Cardiac muscle cell (in vitro differentiated cells and primary cell): ENCODE measurements at regions not wholly inside any gene's neighbourhood (a gene's known extent, or its start where the extent isn't known, plus 50 kb on each side); places are given as distances from the start of the nearest gene placed in this dataset.

Source experiments
- DNase-seq, 2 donors: peaks; one replicate each; pipeline versions ENCODE4 v3.0.0 to v3.0.0-alpha.2; 2010 to 2017; ENCODE audit warnings: low read depth in 1 of 2, low spot score in 1 of 2
- H3K27ac ChIP-seq: fragments of 200-600 bp; sonication (generic); 2 replicates; pipeline ENCODE4 v1.5.1; 2016
- H3K27me3 ChIP-seq: fragments of 200-600 bp; sonication (generic); 2 replicates; pipeline ENCODE4 v1.6.0; 2016; ENCODE audit warnings: control low read depth
- H3K36me3 ChIP-seq: fragments of 200-600 bp; sonication (generic); 2 replicates; pipeline ENCODE4 v1.5.1; 2016; ENCODE audit warnings: control low read depth
- H3K4me1 ChIP-seq: fragments of 200-600 bp; sonication (generic); 2 replicates; pipeline ENCODE4 v1.8.1; 2017; ENCODE audit warnings: low read depth, mild to moderate bottlenecking, mixed run types
- H3K4me3 ChIP-seq: fragments of 200-600 bp; sonication (generic); 2 replicates; pipeline ENCODE4 v1.5.1; 2016; ENCODE audit warnings: mild to moderate bottlenecking
- H3K9me3 ChIP-seq: fragments of 200-600 bp; sonication (generic); 2 replicates; pipeline ENCODE4 v1.5.1; 2017; ENCODE audit warnings: low read depth, mild to moderate bottlenecking, control low read depth
- CTCF ChIP-seq: IDR thresholded peaks from 2 replicates; pipeline ENCODE4 v1.5.1; 2012; ENCODE audit warnings: low read depth, mild to moderate bottlenecking, low read length

DNA sequence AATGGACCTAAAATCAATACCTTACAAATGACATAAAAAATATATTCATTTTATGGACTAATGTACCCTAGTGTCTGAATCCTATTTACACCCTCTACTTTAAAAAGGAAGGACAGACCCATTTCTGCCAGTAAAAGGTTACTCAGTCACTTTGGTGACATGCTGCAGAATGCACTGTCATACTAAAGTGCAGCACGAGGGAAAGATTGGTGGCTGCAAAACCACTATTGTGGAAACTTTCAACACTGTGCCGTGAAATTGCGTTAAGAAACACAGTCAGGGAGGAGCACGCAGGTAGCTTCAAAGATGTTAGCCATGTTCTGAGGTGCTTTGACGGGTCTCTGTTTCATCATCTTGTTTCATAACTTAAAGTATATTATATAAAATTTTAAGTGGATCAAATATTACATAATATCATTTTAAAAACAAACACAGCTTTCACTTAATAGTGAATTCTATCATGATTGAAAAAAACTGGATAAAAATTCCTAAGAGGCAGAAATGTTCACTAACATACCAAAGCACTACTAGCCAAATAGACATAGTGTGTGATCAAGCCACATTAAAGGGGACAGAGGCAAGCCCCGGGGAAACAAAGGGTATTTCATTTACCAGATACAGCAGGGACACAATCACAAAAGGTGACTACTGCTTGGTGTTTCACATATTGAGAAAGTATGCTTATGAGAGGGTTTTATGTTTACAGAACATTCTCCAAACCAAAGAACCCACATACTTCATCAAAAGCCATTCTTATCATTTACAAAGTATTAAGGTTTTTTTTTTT, 330.8 kb upstream of the SOX5 start:
- H3K9me3 ChIP-seq = no peaks in the 10 kb centered on the region
- H3K27me3 ChIP-seq = no peaks in the 10 kb centered on the region
- no peak for DNase-seq
- H3K36me3 ChIP-seq = no peaks in the 10 kb centered on the region
- no peak for TF ChIP-seq CTCF
- no peak overlapping the region for H3K4me3 ChIP-seq
- no peaks in the 10 kb centered on the region for H3K4me1 ChIP-seq
- H3K27ac ChIP-seq = no peak overlapping the region

DNA sequence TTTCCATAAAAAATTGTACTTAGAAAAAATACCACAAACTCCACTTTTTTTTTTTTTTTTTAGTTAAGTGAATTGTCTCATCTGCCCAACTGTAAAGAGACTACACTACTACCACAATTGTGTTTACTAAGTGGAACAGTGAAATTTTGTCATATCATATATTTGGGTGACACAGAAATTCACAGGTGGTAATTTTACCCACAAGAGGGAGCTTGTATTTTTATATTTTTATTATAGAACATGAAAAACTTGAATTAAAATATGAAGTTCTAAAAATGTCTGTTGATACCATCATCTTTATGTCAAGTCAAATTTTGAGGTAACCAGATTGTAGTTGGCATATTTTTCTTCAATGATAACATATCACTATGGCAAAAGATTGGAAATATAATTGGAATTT, 329.4 kb upstream of the SOX5 start:
- TF ChIP-seq CTCF = no peak
- H3K4me3 ChIP-seq = no peak overlapping the region
- H3K27ac ChIP-seq = no peak overlapping the region
- no peak for DNase-seq
- no peaks in the 10 kb centered on the region for H3K9me3 ChIP-seq
- H3K4me1 ChIP-seq = no peaks in the 10 kb centered on the region
- no peaks in the 10 kb centered on the region for H3K27me3 ChIP-seq
- no peaks in the 10 kb centered on the region for H3K36me3 ChIP-seq

GRCh38 chr12:24270965-24271364, 321.5 kb upstream of the SOX5 start:
- Histone ChIP-seq H3K36me3 (no peaks in the 10 kb centered on the region), H3K4me1 (peaks cover 3% of the 10 kb centered on the region), H3K4me3 (no peak overlapping the region), H3K27me3 (no peaks in the 10 kb centered on the region), H3K27ac (no peak overlapping the region), H3K9me3 (no peaks in the 10 kb centered on the region)
- TF ChIP-seq CTCF = no peak
- peak in 1 of 2 donors; percentile 68 for DNase-seq

DNA sequence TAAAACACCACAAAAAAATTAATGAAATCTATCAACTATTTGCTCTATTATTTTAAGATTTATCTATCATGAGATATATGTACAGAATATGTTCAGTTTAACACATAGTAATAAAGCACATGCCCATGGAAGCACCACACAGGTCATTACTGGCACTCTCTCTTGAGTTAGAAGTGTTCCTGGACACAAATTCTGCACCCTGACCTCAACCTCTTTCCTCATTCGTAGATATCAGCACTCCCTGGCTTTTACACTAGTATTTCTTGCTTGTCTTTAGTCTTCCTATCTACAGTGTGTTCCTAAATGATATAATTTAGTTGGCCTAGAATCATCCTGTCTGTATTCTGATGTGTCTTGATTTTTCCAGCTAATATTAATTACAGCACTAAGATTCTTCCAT, 321.0 kb upstream of the SOX5 start:
- Histone ChIP-seq H3K4me1 (peaks cover 3% of the 10 kb centered on the region), H3K27me3 (no peaks in the 10 kb centered on the region), H3K36me3 (no peaks in the 10 kb centered on the region), H3K4me3 (no peak overlapping the region), H3K9me3 (no peaks in the 10 kb centered on the region), H3K27ac (no peak overlapping the region)
- no peak for TF ChIP-seq CTCF
- no peak for DNase-seq

DNA sequence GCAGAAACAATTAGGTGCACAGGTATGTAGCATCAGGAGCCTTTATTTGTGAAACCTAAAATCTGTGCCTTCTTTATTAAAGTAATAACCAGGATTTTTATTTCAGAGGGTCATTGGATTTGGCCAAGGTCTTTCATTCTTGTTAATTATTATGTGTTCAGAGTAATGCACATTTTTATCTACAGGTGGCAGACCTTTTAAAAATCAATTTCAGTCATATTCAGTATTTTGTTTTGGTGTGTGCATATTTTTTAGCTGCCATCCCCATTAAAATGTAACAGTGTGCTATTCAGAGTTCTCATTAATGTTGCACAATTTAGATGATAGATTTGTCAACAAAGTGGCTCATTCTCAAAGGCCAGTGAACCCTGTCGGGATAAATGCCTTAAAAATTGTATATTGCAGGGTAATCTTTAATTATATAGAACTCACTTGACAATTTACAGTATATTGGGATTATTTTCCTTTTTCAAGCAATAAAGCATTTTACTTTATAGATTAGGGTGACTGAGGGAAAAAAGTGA, 319.3 kb upstream of the SOX5 start:
- Histone ChIP-seq H3K4me3 (no peak overlapping the region), H3K9me3 (no peaks in the 10 kb centered on the region), H3K36me3 (no peaks in the 10 kb centered on the region), H3K27me3 (no peaks in the 10 kb centered on the region), H3K27ac (no peak overlapping the region), H3K4me1 (peaks cover 3% of the 10 kb centered on the region)
- no peak for TF ChIP-seq CTCF
- peak in 1 of 2 donors; percentile 0 for DNase-seq
